K562 (cell line): ENCODE measurements at regions not wholly inside any gene's neighbourhood (a gene's known extent, or its start where the extent isn't known, plus 50 kb on each side); places are given as distances from the start of the nearest gene placed in this dataset.

Source experiments
- ATAC-seq: fragments of 200-7000 bp; cut with Tn5 transposase; 3 replicates; pipeline ENCODE4 v1.9.1; 2020; ENCODE audit warnings: moderate library complexity
- BruUV-seq: library from RNA; stranded (reverse); fragments of 400-500 nt; replicated peaks from 2 replicates; lab custom pipeline; 2021; lab: Mats Ljungman, UMichigan
- CTCF ChIA-PET: fragments of 300-600 bp; formaldehyde crosslinking; extraction: SDS; loops from one replicate; lab custom pipeline; 2021; ENCODE audit warnings: low intra/inter-chr PET ratio; lab: Yijun Ruan, JAX
- POLR2A ChIA-PET: fragments of 300-600, 350-650 bp; sonication (Branson Sonifier 250); formaldehyde crosslinking; extraction: SDS; loops from one replicate; lab custom pipeline; 2021; ENCODE audit warnings: antibody characterized with exemption, inconsistent platforms; lab: Yijun Ruan, JAX
- DNase-seq, 4 experiments: peaks; one replicate each; pipeline versions ENCODE4 v3.0.0 to v3.0.0-alpha.2; 2011 to 2018; ENCODE audit warnings: low spot score in 3 of 4, mixed read lengths in 3 of 4; ENCODE audit errors: extremely low read depth in 1 of 4
- FAIRE-seq: peaks from 2 replicates; lab custom pipeline; 2011; peaks lifted over from hg19 to GRCh38; lab: Jason Lieb, UNC
- H2AFZ ChIP-seq: 2 replicates; pipeline ENCODE4 v1.6.0; 2011; ENCODE audit warnings: low read depth, low read length, control low read depth, inconsistent platforms
- H3K27ac ChIP-seq: fragments of 200-600 bp; 3 replicates; pipeline ENCODE4 v1.8.0; 2011; ENCODE audit warnings: low read depth, mild to moderate bottlenecking, control low read depth, inconsistent platforms, low read length, moderate library complexity, mixed read lengths; ENCODE audit errors: extremely low read depth
- H3K27me3 ChIP-seq, 2 experiments: fragments of 300-600 bp in 1 of 2; 2 replicates in 1 of 2; 3 replicates in 1 of 2; pipeline versions ENCODE4 v1.6.0 to v1.8.0; 2011; ENCODE audit warnings: inconsistent platforms in 2 of 2, low read length in 2 of 2, mild to moderate bottlenecking in 1 of 2, mixed read lengths in 1 of 2, moderate library complexity in 1 of 2; ENCODE audit not compliant: control insufficient read depth in 2 of 2, insufficient read depth in 2 of 2
- H3K36me3 ChIP-seq: fragments of 300-600 bp; 3 replicates; pipeline ENCODE4 v1.8.0; 2011; ENCODE audit warnings: mild to moderate bottlenecking, low read length, inconsistent platforms; ENCODE audit not compliant: control insufficient read depth, insufficient read depth
- H3K4me1 ChIP-seq, 2 experiments: fragments of 200-600 bp in 1 of 2; replicated peaks in 1 of 2; 2 replicates in 1 of 2; 3 replicates in 1 of 2; pipeline versions ENCODE4 v1.5.1 to v1.8.0; 2011; ENCODE audit warnings: inconsistent platforms in 2 of 2, low read length in 2 of 2, mild to moderate bottlenecking in 1 of 2, mixed read lengths in 1 of 2, moderate library complexity in 1 of 2; ENCODE audit not compliant: control insufficient read depth in 2 of 2, insufficient read depth in 2 of 2
- H3K4me2 ChIP-seq: 2 replicates; pipeline ENCODE4 v1.6.1; 2011; ENCODE audit warnings: low read length, control low read depth, inconsistent platforms, mixed read lengths; ENCODE audit not compliant: insufficient read depth
- H3K4me3 ChIP-seq: fragments of 200-600 bp; sonication (generic), shearing (Covaris generic); 2 replicates; pipeline ENCODE4 v1.5.1; 2016; ENCODE audit warnings: control low read depth, inconsistent platforms
- H3K79me2 ChIP-seq: fragments of 200-600 bp; 3 replicates; pipeline ENCODE4 v1.8.0; 2011; ENCODE audit warnings: low read length, inconsistent platforms; ENCODE audit not compliant: control insufficient read depth, insufficient read depth
- H3K9ac ChIP-seq, 2 experiments: 2 replicates each; pipeline versions ENCODE4 v1.6.0 to v1.6.1; 2011; ENCODE audit warnings: low read depth in 2 of 2, low read length in 2 of 2, control low read depth in 1 of 2, inconsistent platforms in 1 of 2, mild to moderate bottlenecking in 1 of 2, mixed read lengths in 1 of 2; ENCODE audit not compliant: insufficient read depth in 1 of 2
- H3K9me1 ChIP-seq: one replicate; pipeline ENCODE4 v1.6.0; 2011; ENCODE audit warnings: inconsistent platforms, mild to moderate bottlenecking, low read length, moderate library complexity; ENCODE audit not compliant: control insufficient read depth, insufficient read depth
- H3K9me3 ChIP-seq: replicated peaks from 2 replicates; pipeline ENCODE4 v1.5.1; 2011; ENCODE audit warnings: low read depth, low read length, inconsistent platforms; ENCODE audit not compliant: control insufficient read depth, insufficient read depth
- H4K20me1 ChIP-seq: replicated peaks from 2 replicates; pipeline ENCODE4 v1.6.1; 2011; ENCODE audit warnings: low read length, inconsistent platforms, mixed read lengths; ENCODE audit not compliant: control insufficient read depth, insufficient read depth
- BHLHE40 ChIP-seq: IDR thresholded peaks from 2 replicates; pipeline ENCODE4 v1.6.1; 2011; ENCODE audit warnings: low read length, improper control_type of control experiment
- CBX5 ChIP-seq: IDR thresholded peaks from 2 replicates; pipeline ENCODE4 v1.6.1; 2014; ENCODE audit warnings: low read depth, borderline replicate concordance
- FUS ChIP-seq: fragments of 200-400 bp; formaldehyde crosslinking; optimal IDR thresholded peaks from 2 replicates; pipeline ENCODE3; 2017; ENCODE audit warnings: low read depth, low read length
- MYNN ChIP-seq, 2 experiments: sonication (generic); formaldehyde crosslinking in 1 of 2; IDR thresholded peaks; 2 replicates each; pipeline versions ENCODE4 v1.5.0 to v1.6.1; 2016 to 2020; ENCODE audit warnings: antibody characterized with exemption in 1 of 2, missing genetic modification reagents in 1 of 2
- STAG1 ChIP-seq: sonication (generic); formaldehyde crosslinking; IDR thresholded peaks from 2 replicates; pipeline ENCODE4 v1.5.0; 2020; ENCODE audit warnings: missing genetic modification reagents, borderline replicate concordance
- ZC3H8 ChIP-seq: fragments of 450-650 bp; IDR thresholded peaks from 2 replicates; pipeline ENCODE4 v1.6.1; 2017
- ZNF407 ChIP-seq: fragments of 450-650 bp; IDR thresholded peaks from 2 replicates; pipeline ENCODE4 v1.6.1; 2016; ENCODE audit warnings: low read depth
- ZNF561 ChIP-seq: fragments of 450-650 bp; formaldehyde crosslinking; conservative IDR thresholded peaks from 2 replicates; pipeline ENCODE4 v1.4.0; 2020; ENCODE audit warnings: mild to moderate bottlenecking, moderate library complexity
- ZNF778 ChIP-seq: fragments of 450-650 bp; formaldehyde crosslinking; IDR thresholded peaks from 2 replicates; pipeline ENCODE4 v1.4.0; 2020; ENCODE audit warnings: mild to moderate bottlenecking, moderate library complexity
- WGBS: fragments of 100-300 bp; shearing (Covaris generic); methylation state at CpG from one replicate; pipeline ENCODE4 v1.1.6; 2016; ENCODE audit warnings: low coverage, mixed read lengths; ENCODE audit not compliant: insufficient coverage; ENCODE audit errors: missing lambda C conversion rate; 5-methylcytosine and 5-hydroxymethylcytosine counted together
- in situ Hi-C: fragments of 300-500 bp; cut with MboI; formaldehyde crosslinking; loops from 4 replicates; pipeline ENCODE4 v1.15.0; 2018; ENCODE audit warnings: inconsistent platforms, mixed read lengths
- intact Hi-C: fragments of 100-400 bp; cut with micrococcal nuclease; formaldehyde crosslinking; loops from 2 replicates; pipeline ENCODE4 v1.14.2; 2022
- TF ChIP-seq, protein P1 (sequence below): sonication (generic); formaldehyde crosslinking; IDR thresholded peaks from 2 replicates; pipeline ENCODE4 v1.8.1; 2023; ENCODE audit warnings: mild to moderate bottlenecking, missing genetic modification reagents
- TF ChIP-seq, protein P2 (sequence below): fragments of 250-450 bp; sonication (Bioruptor Pico); IDR thresholded peaks from 2 replicates; pipeline ENCODE4 v1.4.0; 2020

GRCh38 chr21:25189497-25189896, 417.8 kb downstream of the MRPL39 start:
- WGBS, result 3% methylated on average over 2 of the region's 2 CpGs
- FAIRE-seq (no peak), DNase-seq (no peak), ATAC-seq (no peak)
- H4K20me1 ChIP-seq, result no peaks in the 10 kb centered on the region
- no peaks in the 10 kb centered on the region for H3K9me3 ChIP-seq
- no peaks in the 10 kb centered on the region for H3K79me2 ChIP-seq
- in situ Hi-C loops, result no loop called here
- H3K9me1 ChIP-seq, result no peaks in the 10 kb centered on the region
- no TSS peak for BruUV-seq
- CTCF ChIA-PET, result no interaction called here
- no peak overlapping the region for H3K27ac ChIP-seq
- H3K4me3 ChIP-seq, result no peak overlapping the region
- H2AFZ ChIP-seq, result no peak overlapping the region
- H3K27me3 ChIP-seq, result no peaks in the 10 kb centered on the region
- H3K4me2 ChIP-seq, result no peak overlapping the region
- H3K9ac ChIP-seq, result no peak overlapping the region
- no peaks in the 10 kb centered on the region for H3K4me1 ChIP-seq
- H3K36me3 ChIP-seq, result no peaks in the 10 kb centered on the region
- intact Hi-C loops, result no loop called here
- POLR2A ChIA-PET, result no interaction called here
- TF ChIP-seq FUS, result no peak
- no peak for TF ChIP-seq ZNF407
- TF ChIP-seq ZNF778 (CRISPR knock-in tag), result no peak
- TF ChIP-seq, protein P1, sequence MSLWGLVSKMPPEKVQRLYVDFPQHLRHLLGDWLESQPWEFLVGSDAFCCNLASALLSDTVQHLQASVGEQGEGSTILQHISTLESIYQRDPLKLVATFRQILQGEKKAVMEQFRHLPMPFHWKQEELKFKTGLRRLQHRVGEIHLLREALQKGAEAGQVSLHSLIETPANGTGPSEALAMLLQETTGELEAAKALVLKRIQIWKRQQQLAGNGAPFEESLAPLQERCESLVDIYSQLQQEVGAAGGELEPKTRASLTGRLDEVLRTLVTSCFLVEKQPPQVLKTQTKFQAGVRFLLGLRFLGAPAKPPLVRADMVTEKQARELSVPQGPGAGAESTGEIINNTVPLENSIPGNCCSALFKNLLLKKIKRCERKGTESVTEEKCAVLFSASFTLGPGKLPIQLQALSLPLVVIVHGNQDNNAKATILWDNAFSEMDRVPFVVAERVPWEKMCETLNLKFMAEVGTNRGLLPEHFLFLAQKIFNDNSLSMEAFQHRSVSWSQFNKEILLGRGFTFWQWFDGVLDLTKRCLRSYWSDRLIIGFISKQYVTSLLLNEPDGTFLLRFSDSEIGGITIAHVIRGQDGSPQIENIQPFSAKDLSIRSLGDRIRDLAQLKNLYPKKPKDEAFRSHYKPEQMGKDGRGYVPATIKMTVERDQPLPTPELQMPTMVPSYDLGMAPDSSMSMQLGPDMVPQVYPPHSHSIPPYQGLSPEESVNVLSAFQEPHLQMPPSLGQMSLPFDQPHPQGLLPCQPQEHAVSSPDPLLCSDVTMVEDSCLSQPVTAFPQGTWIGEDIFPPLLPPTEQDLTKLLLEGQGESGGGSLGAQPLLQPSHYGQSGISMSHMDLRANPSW (CRISPR knock-in tag), result no peak
- no peak for TF ChIP-seq CBX5
- TF ChIP-seq ZNF561 (CRISPR knock-in tag), result no peak
- no peak for TF ChIP-seq MYNN (IDR thresholded peaks at IDR 0.05)
- TF ChIP-seq MYNN (CRISPR knock-in tag; IDR thresholded peaks at IDR 0.05), result no peak
- no peak for TF ChIP-seq STAG1 (CRISPR knock-in tag)
- TF ChIP-seq, protein P2, sequence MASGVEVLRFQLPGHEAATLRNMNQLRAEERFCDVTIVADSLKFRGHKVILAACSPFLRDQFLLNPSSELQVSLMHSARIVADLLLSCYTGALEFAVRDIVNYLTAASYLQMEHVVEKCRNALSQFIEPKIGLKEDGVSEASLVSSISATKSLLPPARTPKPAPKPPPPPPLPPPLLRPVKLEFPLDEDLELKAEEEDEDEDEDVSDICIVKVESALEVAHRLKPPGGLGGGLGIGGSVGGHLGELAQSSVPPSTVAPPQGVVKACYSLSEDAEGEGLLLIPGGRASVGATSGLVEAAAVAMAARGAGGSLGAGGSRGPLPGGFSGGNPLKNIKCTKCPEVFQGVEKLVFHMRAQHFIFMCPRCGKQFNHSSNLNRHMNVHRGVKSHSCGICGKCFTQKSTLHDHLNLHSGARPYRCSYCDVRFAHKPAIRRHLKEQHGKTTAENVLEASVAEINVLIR (CRISPR knock-in tag), result no peak
- TF ChIP-seq ZC3H8, result no peak
- no peak for TF ChIP-seq BHLHE40
